SK-N-SH (cell line): ENCODE measurements at regions not wholly inside any gene's neighbourhood (a gene's known extent, or its start where the extent isn't known, plus 50 kb on each side); places are given as distances from the start of the nearest gene placed in this dataset.
"Not testable (repeated sequence)": the region's sequence is repeated elsewhere in the genome, so short reads cannot be mapped to it uniquely, and the experiment has no call there.

Experiments
- CTCF ChIA-PET: fragments of 300-600, 350-600 bp; formaldehyde crosslinking; extraction: SDS; loops from one replicate; lab custom pipeline; 2021; lab: Yijun Ruan, JAX
- POLR2A ChIA-PET: fragments of 350-600 bp; sonication (Branson Sonifier 250); formaldehyde crosslinking; extraction: SDS; loops from one replicate; lab custom pipeline; 2020; ENCODE audit warnings: antibody characterized with exemption, inconsistent platforms; lab: Yijun Ruan, JAX
- DNase-seq: peaks from one replicate; pipeline ENCODE4 v3.0.0; 2012
- H2AFZ ChIP-seq: fragments of 200-600 bp; sonication (generic); 2 replicates; pipeline ENCODE4 v1.8.1; 2016; ENCODE audit warnings: antibody characterized with exemption, mild to moderate bottlenecking, low read depth
- H3F3A ChIP-seq: fragments of 200-600 bp; sonication (generic); replicated peaks from 2 replicates; pipeline ENCODE3; 2016; ENCODE audit warnings: antibody characterized with exemption, mild to moderate bottlenecking; ENCODE audit not compliant: insufficient read depth
- H3K27ac ChIP-seq, 2 experiments: fragments of 200-500 bp in 1 of 2; fragments of 200-600 bp in 1 of 2; sonication (Bioruptor generic) in 1 of 2; sonication (generic), shearing (Covaris generic) in 1 of 2; 2 replicates each; pipeline versions ENCODE4 v1.5.1 to v1.6.1; 2014 to 2016; ENCODE audit warnings: low read depth in 2 of 2, inconsistent platforms in 1 of 2, low read length in 1 of 2, mild to moderate bottlenecking in 1 of 2, mixed read lengths in 1 of 2
- H3K27me3 ChIP-seq: fragments of 200-600 bp; sonication (generic), shearing (Covaris generic); 2 replicates; pipeline ENCODE4 v1.6.1; 2016; ENCODE audit warnings: mixed run types; ENCODE audit not compliant: insufficient read depth
- H3K36me3 ChIP-seq, 2 experiments: fragments of 200-500 bp in 1 of 2; fragments of 200-600 bp in 1 of 2; sonication (Bioruptor generic) in 1 of 2; sonication (generic) in 1 of 2; replicated peaks in 1 of 2; 2 replicates each; pipeline versions ENCODE3 to v1.5.1; 2014 to 2016; ENCODE audit warnings: low read length in 1 of 2, mild to moderate bottlenecking in 1 of 2; ENCODE audit not compliant: insufficient read depth in 2 of 2, control insufficient read depth in 1 of 2
- H3K4me1 ChIP-seq, 2 experiments: fragments of 200-500 bp in 1 of 2; fragments of 200-600 bp in 1 of 2; sonication (Bioruptor generic) in 1 of 2; sonication (generic), shearing (Covaris generic) in 1 of 2; 2 replicates each; pipeline versions ENCODE4 v1.5.1 to v1.6.1; 2014 to 2016; ENCODE audit warnings: low read depth in 1 of 2, low read length in 1 of 2, mixed run types in 1 of 2; ENCODE audit not compliant: insufficient read depth in 2 of 2, control insufficient read depth in 1 of 2
- H3K4me2 ChIP-seq: fragments of 200-600 bp; sonication (generic), shearing (Covaris generic); 2 replicates; pipeline ENCODE4 v1.6.1; 2017; ENCODE audit warnings: mixed run types
- H3K4me3 ChIP-seq, 2 experiments: fragments of 200-500 bp in 1 of 2; fragments of 200-600 bp in 1 of 2; sonication (Bioruptor generic) in 1 of 2; sonication (generic), shearing (Covaris generic) in 1 of 2; 2 replicates each; pipeline versions ENCODE4 v1.5.1 to v1.8.1; 2014 to 2016; ENCODE audit warnings: low read depth in 2 of 2, inconsistent platforms in 1 of 2, low read length in 1 of 2, mild to moderate bottlenecking in 1 of 2, mixed read lengths in 1 of 2, moderate library complexity in 1 of 2
- H3K79me2 ChIP-seq: fragments of 200-600 bp; sonication (generic); 2 replicates; pipeline ENCODE4 v1.8.1; 2017; ENCODE audit warnings: mild to moderate bottlenecking; ENCODE audit not compliant: insufficient read depth
- H3K9ac ChIP-seq: fragments of 200-600 bp; sonication (generic); 2 replicates; pipeline ENCODE4 v1.6.1; 2017; ENCODE audit warnings: mixed run types
- H3K9me2 ChIP-seq: fragments of 200-600 bp; sonication (generic); 2 replicates; pipeline ENCODE4 v1.6.1; 2017; ENCODE audit warnings: mixed run types
- H3K9me3 ChIP-seq: fragments of 200-600 bp; sonication (generic); 2 replicates; pipeline ENCODE4 v1.6.1; 2017; ENCODE audit warnings: mixed run types, mild to moderate bottlenecking, moderate library complexity
- H4K20me1 ChIP-seq: fragments of 200-600 bp; sonication (generic); 2 replicates; pipeline ENCODE4 v1.6.1; 2017; ENCODE audit warnings: mild to moderate bottlenecking, mixed run types; ENCODE audit not compliant: insufficient read depth
- EZH2phosphoT487 ChIP-seq: fragments of 200-600 bp; sonication (generic); IDR thresholded peaks from 2 replicates; pipeline ENCODE4 v1.6.1; 2017; ENCODE audit warnings: low read depth, mixed run types, mild to moderate bottlenecking, antibody characterized with exemption, moderate library complexity, borderline replicate concordance
- FOXJ3 ChIP-seq: sonication (generic); formaldehyde crosslinking; IDR thresholded peaks from 2 replicates; pipeline ENCODE4 v1.5.1; 2020; ENCODE audit warnings: mild to moderate bottlenecking, missing genetic modification reagents
- JUND ChIP-seq: IDR thresholded peaks from 2 replicates; pipeline ENCODE4 v1.4.0; 2012
- MAX ChIP-seq: IDR thresholded peaks from 2 replicates; pipeline ENCODE4 v1.4.0; 2012; ENCODE audit warnings: low read depth
- NFIC ChIP-seq: IDR thresholded peaks from 2 replicates; pipeline ENCODE4 v1.4.0; 2012; ENCODE audit warnings: borderline replicate concordance
- POLR2AphosphoS5 ChIP-seq: IDR thresholded peaks from 2 replicates; pipeline ENCODE4 v1.6.1; 2012; ENCODE audit warnings: low read depth, low read length
- RCOR1 ChIP-seq: fragments of 150-350 bp; IDR thresholded peaks from 2 replicates; pipeline ENCODE4 v1.6.1; 2017; ENCODE audit warnings: antibody characterized with exemption, low read length
- RFX5 ChIP-seq: IDR thresholded peaks from 2 replicates; pipeline ENCODE4 v1.6.1; 2012; ENCODE audit warnings: mild to moderate bottlenecking, improper control_type of control experiment, low read length
- SIN3A ChIP-seq: IDR thresholded peaks from 2 replicates; pipeline ENCODE4 v1.6.1; 2012; ENCODE audit warnings: low read depth, mild to moderate bottlenecking, low read length, moderate library complexity, borderline replicate concordance
- SMC3 ChIP-seq: IDR thresholded peaks from 2 replicates; pipeline ENCODE4 v1.6.1; 2012; ENCODE audit warnings: low read depth, low read length, improper control_type of control experiment
- TAF1 ChIP-seq: IDR thresholded peaks from 2 replicates; pipeline ENCODE4 v1.6.1; 2012; ENCODE audit warnings: low read depth, mild to moderate bottlenecking, low read length, moderate library complexity, borderline replicate concordance
- YY1 ChIP-seq: IDR thresholded peaks from 2 replicates; pipeline ENCODE4 v1.4.0; 2012; ENCODE audit warnings: low read depth, mild to moderate bottlenecking
- WGBS: methylation state at CpG from one replicate; pipeline ENCODE4 v1.1.6; 2017; ENCODE audit warnings: low lambda C conversion rate; 5-methylcytosine and 5-hydroxymethylcytosine counted together
- TF ChIP-seq, protein P1 (sequence below): fragments of 150-350 bp; IDR thresholded peaks from 2 replicates; pipeline ENCODE4 v1.6.1; 2016; ENCODE audit warnings: mild to moderate bottlenecking, low read depth, low read length
- TF ChIP-seq, protein P2 (sequence below): IDR thresholded peaks from 2 replicates; pipeline ENCODE4 v1.4.0; 2012; ENCODE audit warnings: low read depth, borderline replicate concordance
- TF ChIP-seq, protein P3 (sequence below): IDR thresholded peaks from 2 replicates; pipeline ENCODE4 v1.6.1; 2012; ENCODE audit warnings: mild to moderate bottlenecking, low read depth, low read length, moderate library complexity

DNA sequence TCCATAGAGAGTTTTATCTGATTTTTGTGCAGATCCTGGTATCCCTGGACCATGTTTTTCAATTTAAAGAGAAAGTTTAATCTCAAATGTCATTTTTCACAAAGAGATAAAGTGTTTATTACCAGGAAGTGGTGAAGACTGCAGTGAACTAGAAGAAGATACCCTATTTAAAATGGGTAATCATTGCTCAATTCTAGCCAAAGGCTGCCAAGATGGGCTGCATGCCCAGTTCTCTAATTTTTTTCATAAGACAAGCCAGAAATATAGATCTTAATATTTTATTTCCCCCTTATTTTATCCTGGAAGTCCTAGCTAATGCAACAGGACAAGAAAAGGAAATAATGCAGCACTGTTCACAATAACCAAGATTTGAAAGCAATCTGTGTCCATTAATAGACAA is 343.5 kb downstream of the PCNX1 start:
- Histone ChIP-seq H3K9me2 (no peaks in the 10 kb centered on the region), H4K20me1 (no peaks in the 10 kb centered on the region), H3F3A (no peaks in the 10 kb centered on the region), H3K27me3 (no peaks in the 10 kb centered on the region), H3K4me1 (no peaks in the 10 kb centered on the region), H3K9ac (no peak overlapping the region), H3K36me3 (no peaks in the 10 kb centered on the region), H2AFZ (no peak overlapping the region), H3K27ac (no peak overlapping the region), H3K4me3 (no peak overlapping the region), H3K4me2 (no peak overlapping the region), H3K79me2 (no peaks in the 10 kb centered on the region), H3K9me3 (no peaks in the 10 kb centered on the region)
- POLR2A ChIA-PET = no interaction called here
- TF ChIP-seq NFIC = no peak
- no peak for TF ChIP-seq SIN3A
- TF ChIP-seq, protein P1, sequence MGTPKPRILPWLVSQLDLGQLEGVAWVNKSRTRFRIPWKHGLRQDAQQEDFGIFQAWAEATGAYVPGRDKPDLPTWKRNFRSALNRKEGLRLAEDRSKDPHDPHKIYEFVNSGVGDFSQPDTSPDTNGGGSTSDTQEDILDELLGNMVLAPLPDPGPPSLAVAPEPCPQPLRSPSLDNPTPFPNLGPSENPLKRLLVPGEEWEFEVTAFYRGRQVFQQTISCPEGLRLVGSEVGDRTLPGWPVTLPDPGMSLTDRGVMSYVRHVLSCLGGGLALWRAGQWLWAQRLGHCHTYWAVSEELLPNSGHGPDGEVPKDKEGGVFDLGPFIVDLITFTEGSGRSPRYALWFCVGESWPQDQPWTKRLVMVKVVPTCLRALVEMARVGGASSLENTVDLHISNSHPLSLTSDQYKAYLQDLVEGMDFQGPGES = no peak
- TF ChIP-seq, protein P2, sequence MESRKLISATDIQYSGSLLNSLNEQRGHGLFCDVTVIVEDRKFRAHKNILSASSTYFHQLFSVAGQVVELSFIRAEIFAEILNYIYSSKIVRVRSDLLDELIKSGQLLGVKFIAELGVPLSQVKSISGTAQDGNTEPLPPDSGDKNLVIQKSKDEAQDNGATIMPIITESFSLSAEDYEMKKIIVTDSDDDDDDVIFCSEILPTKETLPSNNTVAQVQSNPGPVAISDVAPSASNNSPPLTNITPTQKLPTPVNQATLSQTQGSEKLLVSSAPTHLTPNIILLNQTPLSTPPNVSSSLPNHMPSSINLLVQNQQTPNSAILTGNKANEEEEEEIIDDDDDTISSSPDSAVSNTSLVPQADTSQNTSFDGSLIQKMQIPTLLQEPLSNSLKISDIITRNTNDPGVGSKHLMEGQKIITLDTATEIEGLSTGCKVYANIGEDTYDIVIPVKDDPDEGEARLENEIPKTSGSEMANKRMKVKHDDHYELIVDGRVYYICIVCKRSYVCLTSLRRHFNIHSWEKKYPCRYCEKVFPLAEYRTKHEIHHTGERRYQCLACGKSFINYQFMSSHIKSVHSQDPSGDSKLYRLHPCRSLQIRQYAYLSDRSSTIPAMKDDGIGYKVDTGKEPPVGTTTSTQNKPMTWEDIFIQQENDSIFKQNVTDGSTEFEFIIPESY = no peak
- TF ChIP-seq, protein P3, sequence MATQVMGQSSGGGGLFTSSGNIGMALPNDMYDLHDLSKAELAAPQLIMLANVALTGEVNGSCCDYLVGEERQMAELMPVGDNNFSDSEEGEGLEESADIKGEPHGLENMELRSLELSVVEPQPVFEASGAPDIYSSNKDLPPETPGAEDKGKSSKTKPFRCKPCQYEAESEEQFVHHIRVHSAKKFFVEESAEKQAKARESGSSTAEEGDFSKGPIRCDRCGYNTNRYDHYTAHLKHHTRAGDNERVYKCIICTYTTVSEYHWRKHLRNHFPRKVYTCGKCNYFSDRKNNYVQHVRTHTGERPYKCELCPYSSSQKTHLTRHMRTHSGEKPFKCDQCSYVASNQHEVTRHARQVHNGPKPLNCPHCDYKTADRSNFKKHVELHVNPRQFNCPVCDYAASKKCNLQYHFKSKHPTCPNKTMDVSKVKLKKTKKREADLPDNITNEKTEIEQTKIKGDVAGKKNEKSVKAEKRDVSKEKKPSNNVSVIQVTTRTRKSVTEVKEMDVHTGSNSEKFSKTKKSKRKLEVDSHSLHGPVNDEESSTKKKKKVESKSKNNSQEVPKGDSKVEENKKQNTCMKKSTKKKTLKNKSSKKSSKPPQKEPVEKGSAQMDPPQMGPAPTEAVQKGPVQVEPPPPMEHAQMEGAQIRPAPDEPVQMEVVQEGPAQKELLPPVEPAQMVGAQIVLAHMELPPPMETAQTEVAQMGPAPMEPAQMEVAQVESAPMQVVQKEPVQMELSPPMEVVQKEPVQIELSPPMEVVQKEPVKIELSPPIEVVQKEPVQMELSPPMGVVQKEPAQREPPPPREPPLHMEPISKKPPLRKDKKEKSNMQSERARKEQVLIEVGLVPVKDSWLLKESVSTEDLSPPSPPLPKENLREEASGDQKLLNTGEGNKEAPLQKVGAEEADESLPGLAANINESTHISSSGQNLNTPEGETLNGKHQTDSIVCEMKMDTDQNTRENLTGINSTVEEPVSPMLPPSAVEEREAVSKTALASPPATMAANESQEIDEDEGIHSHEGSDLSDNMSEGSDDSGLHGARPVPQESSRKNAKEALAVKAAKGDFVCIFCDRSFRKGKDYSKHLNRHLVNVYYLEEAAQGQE = no peak
- TF ChIP-seq MAX = no peak
- TF ChIP-seq POLR2AphosphoS5 = no peak
- TF ChIP-seq TAF1 = no peak
- no peak for TF ChIP-seq SMC3
- TF ChIP-seq JUND = no peak
- no peak for TF ChIP-seq EZH2phosphoT487
- no peak for TF ChIP-seq RFX5
- TF ChIP-seq FOXJ3 = no peak
- TF ChIP-seq YY1 = no peak
- TF ChIP-seq RCOR1 = no peak
- CTCF ChIA-PET = interaction anchor here (0.9 kb wide), 1 partner anchor 71 kb away, joined by 3 read pairs; no protein-coding TSS in a partner anchor
- no peak for DNase-seq

- H3K27me3 ChIP-seq, H3K9me2 ChIP-seq, POLR2A ChIA-PET, H3F3A ChIP-seq, DNase-seq, CTCF ChIA-PET, H2AFZ ChIP-seq, H3K36me3 ChIP-seq, H3K27ac ChIP-seq, H3K4me2 ChIP-seq, H4K20me1 ChIP-seq, H3K79me2 ChIP-seq, H3K9me3 ChIP-seq, H3K4me3 ChIP-seq, H3K4me1 ChIP-seq, H3K9ac ChIP-seq: not testable (repeated sequence)
- whole genome bisulfite sequencing = 89% methylated on average over 26 of the region's 53 CpGs
Observed at GRCh38 chr14:71254091-71254719, 346.9 kb downstream of the PCNX1 start.
